Endothelial cell of umbilical vein (primary cell): ENCODE measurements at regions not wholly inside any gene's neighbourhood (a gene's known extent, or its start where the extent isn't known, plus 50 kb on each side); places are given as distances from the start of the nearest gene placed in this dataset.

Experiments used
- BruUV-seq: library from RNA; stranded (reverse); fragments of 400-500 nt; replicated peaks from 2 replicates; lab custom pipeline; 2021; lab: Mats Ljungman, UMichigan
- CTCF ChIA-PET: fragments of 300-600, 350-600 bp; sonication (Branson Sonifier 250); formaldehyde crosslinking; loops from one replicate; lab custom pipeline; 2021; ENCODE audit warnings: antibody characterized with exemption, inconsistent platforms; lab: Charles Lee
- POLR2A ChIA-PET: fragments of 300-600, 350-600 bp; sonication (Branson Sonifier 250); formaldehyde crosslinking; loops from one replicate; lab custom pipeline; 2021; ENCODE audit warnings: antibody characterized with exemption, inconsistent platforms; lab: Charles Lee
- DNase-seq: peaks from one replicate; pipeline ENCODE4 v3.0.0-alpha.2; 2011; ENCODE audit warnings: low read depth, low spot score
- FAIRE-seq: peaks from 2 replicates; lab custom pipeline; 2011; peaks lifted over from hg19 to GRCh38; lab: Jason Lieb, UNC
- H2AFZ ChIP-seq: 2 replicates; pipeline ENCODE4 v1.6.0; 2012; ENCODE audit warnings: low read depth, low read length, control low read depth, inconsistent platforms
- H3K27ac ChIP-seq: 2 replicates; pipeline ENCODE4 v1.5.1; 2011; ENCODE audit warnings: low read depth, mild to moderate bottlenecking, control low read depth, low read length, moderate library complexity; ENCODE audit not compliant: insufficient read depth
- H3K27me3 ChIP-seq, 2 experiments: 2 replicates each; pipeline versions ENCODE4 v1.6.0 to v1.6.1; 2011; ENCODE audit warnings: low read length in 2 of 2, mixed read lengths in 1 of 2; ENCODE audit not compliant: control insufficient read depth in 2 of 2, insufficient read depth in 2 of 2
- H3K36me3 ChIP-seq, 2 experiments: 2 replicates in 1 of 2; 3 replicates in 1 of 2; pipeline ENCODE4 v1.5.1; 2011; ENCODE audit warnings: low read length in 2 of 2, mild to moderate bottlenecking in 1 of 2, moderate library complexity in 1 of 2; ENCODE audit not compliant: control insufficient read depth in 2 of 2, insufficient read depth in 2 of 2; ENCODE audit errors: extremely low read depth in 1 of 2
- H3K4me1 ChIP-seq: 3 replicates; pipeline ENCODE4 v1.5.1; 2011; ENCODE audit warnings: mild to moderate bottlenecking, low read length; ENCODE audit not compliant: control insufficient read depth, insufficient read depth; ENCODE audit errors: extremely low read depth
- H3K4me2 ChIP-seq: 2 replicates; pipeline ENCODE4 v1.6.1; 2011; ENCODE audit warnings: low read length, control low read depth, mixed read lengths; ENCODE audit not compliant: insufficient read depth
- H3K4me3 ChIP-seq, 3 experiments: fragments of 200-600 bp in 1 of 3; sonication (generic), shearing (Covaris generic) in 1 of 3; replicated peaks in 1 of 3; 2 replicates each; pipeline ENCODE4 v1.5.1; 2011 to 2016; ENCODE audit warnings: control low read depth in 3 of 3, low read length in 3 of 3, mild to moderate bottlenecking in 2 of 3, inconsistent platforms in 1 of 3, low read depth in 1 of 3, moderate library complexity in 1 of 3; ENCODE audit not compliant: insufficient read depth in 1 of 3
- H3K79me2 ChIP-seq: 2 replicates; pipeline ENCODE4 v1.6.0; 2012; ENCODE audit warnings: low read length, inconsistent platforms; ENCODE audit not compliant: control insufficient read depth, insufficient read depth
- H3K9ac ChIP-seq: replicated peaks from 2 replicates; pipeline ENCODE3; 2011; ENCODE audit warnings: low read length, control low read depth; ENCODE audit not compliant: insufficient read depth; ENCODE audit errors: extremely low read depth
- H3K9me1 ChIP-seq: replicated peaks from 3 replicates; pipeline ENCODE4 v1.6.0; 2011; ENCODE audit warnings: mild to moderate bottlenecking, low read length; ENCODE audit not compliant: control insufficient read depth, insufficient read depth; ENCODE audit errors: extremely low read depth
- H3K9me3 ChIP-seq: replicated peaks from 2 replicates; pipeline ENCODE4 v1.5.1; 2012; ENCODE audit warnings: low read length, inconsistent platforms; ENCODE audit not compliant: control insufficient read depth, insufficient read depth
- H4K20me1 ChIP-seq: replicated peaks from 2 replicates; pipeline ENCODE3; 2011; ENCODE audit warnings: mild to moderate bottlenecking, low read length; ENCODE audit not compliant: control insufficient read depth, insufficient read depth; ENCODE audit errors: extremely low read depth
- EZH2 ChIP-seq: IDR thresholded peaks from 2 replicates; pipeline ENCODE4 v1.6.1; 2012; ENCODE audit warnings: borderline replicate concordance, low read depth, mild to moderate bottlenecking, moderate library complexity, low read length, inconsistent platforms; ENCODE audit not compliant: severe bottlenecking
- FOS ChIP-seq: IDR thresholded peaks from 2 replicates; pipeline ENCODE4 v1.6.1; 2011; ENCODE audit warnings: mild to moderate bottlenecking, low read length, moderate library complexity, borderline replicate concordance; ENCODE audit not compliant: insufficient read depth
- GATA2 ChIP-seq: IDR thresholded peaks from 2 replicates; pipeline ENCODE4 v1.7.0; 2011; ENCODE audit warnings: low read depth, mild to moderate bottlenecking, moderate library complexity, mixed read lengths, low read length; ENCODE audit not compliant: insufficient read length, insufficient read depth
- JUN ChIP-seq: IDR thresholded peaks from 2 replicates; pipeline ENCODE4 v1.6.1; 2011; ENCODE audit warnings: borderline replicate concordance, low read depth; ENCODE audit not compliant: insufficient read length, insufficient read depth
- MYC ChIP-seq: IDR thresholded peaks from one replicate; pipeline ENCODE4 v1.6.1; 2011; ENCODE audit warnings: mild to moderate bottlenecking, low read depth, low read length
- POLR2A ChIP-seq: IDR thresholded peaks from 2 replicates; pipeline ENCODE4 v1.6.1; 2012; ENCODE audit warnings: low read depth, mild to moderate bottlenecking, control low read depth, low read length
- POLR2AphosphoS5 ChIP-seq: IDR thresholded peaks from 2 replicates; pipeline ENCODE4 v1.6.1; 2012; ENCODE audit warnings: low read depth, mild to moderate bottlenecking, control low read depth, low read length, moderate library complexity; ENCODE audit not compliant: insufficient read depth
- dilution Hi-C: fragments of 300-500 bp; cut with MboI; formaldehyde crosslinking; loops from one replicate; pipeline ENCODE4 v1.15.0; 2019; ENCODE audit warnings: low sequenced_read_pairs; ENCODE audit not compliant: extremely low pct_ligation_motif_present
- intact Hi-C: fragments of 100-400 bp; cut with micrococcal nuclease; formaldehyde crosslinking; loops from one replicate; pipeline ENCODE4 v1.10.0; 2022
- TF ChIP-seq, protein P1 (sequence below), 2 donors: IDR thresholded peaks; 1 replicate in 1 of 2; 2 replicates in 1 of 2; pipeline ENCODE4 v1.5.1; 2011; ENCODE audit warnings: low read length in 2 of 2, mild to moderate bottlenecking in 2 of 2, moderate library complexity in 2 of 2, control low read depth in 1 of 2, inconsistent platforms in 1 of 2, low read depth in 1 of 2; ENCODE audit not compliant: insufficient read depth in 1 of 2; ENCODE audit errors: extremely low read depth in 1 of 2

DNA sequence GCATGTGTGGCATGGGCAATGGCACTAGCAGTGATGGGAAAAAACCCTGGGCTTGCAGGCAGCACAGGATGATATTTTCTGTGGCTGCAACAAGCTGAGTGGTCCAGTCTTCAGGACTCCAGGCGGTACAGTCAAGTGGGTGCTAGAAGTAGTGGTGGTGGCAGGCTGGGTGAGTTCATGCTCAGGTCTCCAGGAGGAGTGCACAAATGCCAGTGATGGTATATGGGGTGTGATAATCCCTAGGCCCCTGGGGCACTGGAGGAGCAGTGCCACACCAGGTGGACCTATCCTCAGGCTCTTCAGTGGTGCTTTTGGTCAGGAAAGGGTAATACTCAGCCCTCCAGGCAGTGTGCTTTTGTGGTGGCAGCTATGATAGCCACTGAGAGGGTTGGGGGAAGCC, 496.4 kb downstream of the PRR16 start:
- Histone ChIP-seq H3K79me2 (no peaks in the 10 kb centered on the region), H3K27me3 (no peaks in the 10 kb centered on the region), H3K4me3 (no peak overlapping the region), H3K4me1 (no peaks in the 10 kb centered on the region), H4K20me1 (no peaks in the 10 kb centered on the region), H3K27ac (no peak overlapping the region), H2AFZ (no peak overlapping the region), H3K36me3 (no peaks in the 10 kb centered on the region), H3K9me3 (no peaks in the 10 kb centered on the region), H3K9me1 (no peaks in the 10 kb centered on the region), H3K4me2 (no peak overlapping the region), H3K9ac (no peak overlapping the region)
- dilution Hi-C loops (no loop called here), intact Hi-C loops (no loop called here)
- DNase-seq (no peak), FAIRE-seq (no peak)
- TF ChIP-seq MYC (no peak), JUN (no peak), EZH2 (no peak), FOS (no peak)
- CTCF ChIA-PET = no interaction called here
- BruUV-seq = no TSS peak
- POLR2A ChIA-PET = no interaction called here

- no peak overlapping the region for H3K4me3 ChIP-seq
- no peak overlapping the region for H2AFZ ChIP-seq
- intact Hi-C loops (no loop called here), dilution Hi-C loops (no loop called here)
- H3K27ac ChIP-seq = no peak overlapping the region
- TF ChIP-seq GATA2 (no peak), MYC (no peak), FOS (no peak), EZH2 (no peak), POLR2A (no peak), JUN (no peak), POLR2AphosphoS5 (no peak)
- TF ChIP-seq, protein P1, sequence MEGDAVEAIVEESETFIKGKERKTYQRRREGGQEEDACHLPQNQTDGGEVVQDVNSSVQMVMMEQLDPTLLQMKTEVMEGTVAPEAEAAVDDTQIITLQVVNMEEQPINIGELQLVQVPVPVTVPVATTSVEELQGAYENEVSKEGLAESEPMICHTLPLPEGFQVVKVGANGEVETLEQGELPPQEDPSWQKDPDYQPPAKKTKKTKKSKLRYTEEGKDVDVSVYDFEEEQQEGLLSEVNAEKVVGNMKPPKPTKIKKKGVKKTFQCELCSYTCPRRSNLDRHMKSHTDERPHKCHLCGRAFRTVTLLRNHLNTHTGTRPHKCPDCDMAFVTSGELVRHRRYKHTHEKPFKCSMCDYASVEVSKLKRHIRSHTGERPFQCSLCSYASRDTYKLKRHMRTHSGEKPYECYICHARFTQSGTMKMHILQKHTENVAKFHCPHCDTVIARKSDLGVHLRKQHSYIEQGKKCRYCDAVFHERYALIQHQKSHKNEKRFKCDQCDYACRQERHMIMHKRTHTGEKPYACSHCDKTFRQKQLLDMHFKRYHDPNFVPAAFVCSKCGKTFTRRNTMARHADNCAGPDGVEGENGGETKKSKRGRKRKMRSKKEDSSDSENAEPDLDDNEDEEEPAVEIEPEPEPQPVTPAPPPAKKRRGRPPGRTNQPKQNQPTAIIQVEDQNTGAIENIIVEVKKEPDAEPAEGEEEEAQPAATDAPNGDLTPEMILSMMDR (IDR thresholded peaks at IDR 0.05; ENCODE audit: extremely low read depth in 1 of 2, insufficient read depth in 1 of 2, low read depth in 1 of 2, low read length in 2 of 2) = no peak
- no peak overlapping the region for H3K4me2 ChIP-seq
- POLR2A ChIA-PET = no interaction called here
- no peaks in the 10 kb centered on the region for H3K36me3 ChIP-seq
- DNase-seq (no peak), FAIRE-seq (no peak)
- H3K27me3 ChIP-seq = no peaks in the 10 kb centered on the region
- H3K9ac ChIP-seq = no peak overlapping the region
- H3K9me1 ChIP-seq = no peaks in the 10 kb centered on the region
- no peaks in the 10 kb centered on the region for H3K9me3 ChIP-seq
- no TSS peak for BruUV-seq
- CTCF ChIA-PET = interaction anchor here (0.6 kb wide), 1 partner anchor 19 kb away, joined by 3 read pairs; no protein-coding TSS in a partner anchor
- H3K79me2 ChIP-seq = no peaks in the 10 kb centered on the region
- H3K4me1 ChIP-seq = no peaks in the 10 kb centered on the region
- H4K20me1 ChIP-seq = no peaks in the 10 kb centered on the region
Observed at GRCh38 chr5:120967366-120967765, 503.3 kb downstream of the PRR16 start.
